ENCODE measurements at regions not wholly inside any gene's neighbourhood (a gene's known extent, or its start where the extent isn't known, plus 50 kb on each side); places are given as distances from the start of the nearest gene placed in this dataset.

DNA sequence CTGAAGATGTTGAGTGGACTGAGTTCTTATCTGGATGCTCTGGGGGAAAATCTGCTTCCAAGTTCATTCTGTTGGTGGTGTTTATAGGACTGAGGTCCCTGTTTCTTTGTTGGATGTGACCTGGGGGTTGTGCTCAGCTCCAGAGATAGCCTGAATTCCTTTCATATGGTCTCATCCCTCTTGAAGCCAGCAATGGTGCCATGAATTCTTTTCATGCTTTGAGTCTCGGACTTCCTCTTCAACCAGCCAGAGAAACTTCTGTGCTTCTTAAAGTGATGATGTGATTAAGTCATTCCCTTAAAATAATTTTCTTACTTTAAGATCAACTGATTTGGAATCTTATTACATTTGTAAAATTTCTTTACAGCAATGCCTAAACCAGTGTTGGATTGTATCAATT is 233.8 kb upstream of the UGT8 start:
- DNase-seq (ENCODE audit: low read depth in 2 of 2), result no peak

DNA sequence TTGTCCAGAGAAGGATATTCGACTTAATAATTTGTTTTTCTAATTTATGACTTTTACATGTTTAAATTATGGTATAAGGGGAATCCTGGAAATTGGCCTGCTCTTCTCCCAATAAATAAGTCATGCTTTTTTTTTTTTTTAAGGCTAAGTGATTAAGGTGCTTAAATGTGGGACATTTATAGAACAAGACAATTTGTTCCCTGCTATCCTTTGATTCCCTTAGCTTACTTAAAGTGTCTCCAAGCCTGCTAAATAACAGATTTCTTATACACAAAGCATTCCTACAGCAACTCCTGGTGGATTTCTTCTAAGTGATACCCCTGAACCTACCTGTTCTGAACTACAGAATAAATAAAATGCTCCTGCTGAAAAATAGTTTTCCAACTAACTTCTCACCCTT is 233.0 kb upstream of the UGT8 start:
- no peak for DNase-seq (ENCODE audit: low read depth in 2 of 2)

DNA sequence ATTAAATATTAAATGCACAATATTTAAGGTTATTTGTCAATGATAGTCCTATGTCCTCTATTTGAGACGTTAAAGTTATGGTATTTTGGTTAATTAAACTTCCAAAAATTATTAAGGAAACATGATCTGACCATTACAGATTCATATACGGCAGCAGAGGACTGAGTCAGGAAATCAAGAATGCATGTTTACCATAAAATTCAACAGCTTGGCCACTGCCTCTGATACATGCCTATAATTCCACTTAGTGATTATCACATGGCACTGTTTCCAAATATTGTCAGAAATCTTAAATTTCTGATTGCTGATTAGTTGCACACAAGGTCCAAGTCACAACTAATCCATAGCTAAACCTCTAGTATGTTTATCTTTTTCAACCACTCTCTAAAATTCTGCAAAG is 232.2 kb upstream of the UGT8 start:
- DNase-seq (ENCODE audit: low read depth in 2 of 2), result no peak

DNA sequence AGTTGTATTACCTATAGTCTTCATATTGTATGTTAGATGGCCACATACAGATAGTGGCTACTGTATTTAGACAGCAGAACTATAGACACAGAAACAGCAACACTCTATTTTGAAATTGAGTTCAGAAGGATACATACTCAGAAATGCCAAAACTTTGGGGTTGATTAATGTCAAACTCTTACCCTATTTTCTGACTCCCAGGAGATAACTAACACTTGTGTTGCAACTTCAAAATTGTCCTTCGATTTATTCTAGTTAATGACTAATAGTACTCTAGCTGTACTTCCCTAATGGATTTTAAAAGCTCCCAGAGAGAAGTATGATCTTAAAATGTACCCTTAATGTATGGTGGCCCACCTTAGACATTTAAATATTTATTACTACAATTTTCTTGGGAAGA is 229.9 kb upstream of the UGT8 start:
- no peak for DNase-seq (ENCODE audit: low read depth in 2 of 2)

DNA sequence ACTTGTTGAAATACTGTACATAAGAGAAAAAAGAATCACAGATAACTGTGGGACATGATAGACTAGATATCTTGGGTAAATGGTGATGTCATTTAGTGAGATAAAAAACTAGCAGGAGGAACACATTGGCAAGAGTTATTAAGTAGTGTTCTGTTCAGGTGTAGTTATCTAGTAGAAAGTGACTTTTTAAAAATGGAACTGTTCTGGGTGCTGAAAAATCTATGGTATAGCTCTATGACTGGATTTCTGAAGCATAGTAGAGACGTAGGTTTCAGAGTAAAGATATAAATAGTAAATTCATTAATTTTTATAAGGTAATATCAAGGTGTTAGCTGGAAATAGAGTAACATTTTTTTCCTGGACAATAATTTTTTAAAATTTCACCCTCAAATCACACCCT is 225.1 kb upstream of the UGT8 start:
- DNase-seq (ENCODE audit: low read depth in 2 of 2), result no peak

DNA sequence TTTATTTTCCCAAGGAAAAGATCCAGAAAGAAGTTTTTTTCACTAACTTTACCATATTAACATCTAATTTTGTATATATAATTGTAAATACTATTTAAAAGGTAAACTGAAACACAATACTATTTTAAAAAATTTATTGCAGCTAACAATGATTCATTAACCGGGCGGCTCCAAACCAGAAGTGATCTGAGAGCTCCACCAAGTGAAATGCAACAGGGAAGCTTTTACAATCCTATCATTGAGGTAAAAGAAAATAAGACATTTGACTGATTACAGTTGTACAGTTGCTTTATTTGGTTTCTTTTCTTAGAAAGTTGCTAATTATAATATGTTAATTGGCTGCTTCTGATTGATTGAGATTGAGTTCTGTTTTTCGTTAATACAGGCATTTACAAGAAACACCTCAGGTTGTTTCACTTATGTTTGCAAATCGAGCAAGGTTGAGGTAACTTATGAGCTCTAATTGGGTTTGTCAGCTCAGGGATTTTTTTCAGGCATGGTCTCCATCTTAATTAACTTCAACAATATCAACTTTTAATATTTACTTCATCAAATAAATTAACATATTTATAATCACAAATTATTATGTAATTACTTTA is 220.2 kb upstream of the UGT8 start:
- no peak for DNase-seq (ENCODE audit: low read depth in 2 of 2)

DNA sequence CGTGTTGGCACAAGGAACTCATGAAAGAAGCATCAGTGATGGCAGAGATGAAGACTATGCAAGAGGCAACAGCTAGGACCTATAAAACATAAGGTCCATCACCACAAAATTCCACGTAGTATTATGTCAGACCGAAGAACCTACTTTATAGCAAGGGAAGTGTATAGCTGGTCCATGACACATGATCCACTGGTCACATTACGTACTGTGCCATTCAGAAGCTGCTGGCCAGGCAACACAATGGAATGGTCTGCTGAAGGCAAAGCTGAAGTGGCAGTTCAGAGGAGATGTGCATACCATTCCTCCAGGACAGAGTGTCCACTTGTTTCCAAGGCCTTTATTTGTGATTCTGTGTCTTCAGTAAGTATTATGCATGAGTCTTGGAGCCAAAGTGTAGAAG is 215.5 kb upstream of the UGT8 start:
- no peak for DNase-seq (ENCODE audit: low read depth in 2 of 2)

DNA sequence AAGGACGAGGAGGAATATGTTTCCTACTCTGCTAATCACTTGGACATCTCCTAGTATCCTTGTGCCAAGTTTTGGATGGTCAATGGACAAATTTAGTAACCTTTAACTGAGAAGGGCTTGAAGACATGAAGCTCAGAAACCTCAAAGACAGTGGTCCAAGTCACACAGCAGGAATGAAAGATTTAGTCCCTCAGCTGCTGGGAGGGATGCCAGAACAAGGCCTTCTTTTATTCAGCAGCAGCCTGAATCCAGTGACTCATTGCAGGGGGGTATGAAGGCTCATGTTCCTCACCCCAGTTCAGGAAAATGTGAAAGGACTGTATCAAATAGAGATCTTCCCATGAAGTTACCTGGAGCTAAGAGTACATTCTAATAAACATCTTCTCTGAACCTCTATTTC is 214.9 kb upstream of the UGT8 start:
- no peak for DNase-seq (ENCODE audit: low read depth in 2 of 2)

DNA sequence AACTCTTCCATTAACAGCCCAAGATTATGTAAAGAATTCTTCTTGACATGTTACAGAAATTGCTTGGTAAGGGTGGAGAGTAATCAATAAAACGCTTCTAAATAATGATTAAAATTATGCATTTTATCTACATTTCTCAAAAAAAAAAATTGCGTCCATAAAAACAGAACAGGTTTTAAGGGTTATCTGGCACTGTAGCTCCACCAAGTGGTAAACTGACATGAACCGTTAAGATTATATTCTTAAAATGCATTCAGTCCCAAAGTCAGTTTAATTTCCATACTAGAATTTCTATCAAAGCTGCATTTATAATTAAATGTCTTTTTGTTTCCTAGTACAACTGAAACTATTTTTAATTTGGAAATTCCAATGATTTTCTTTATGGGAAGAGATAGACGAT is 214.0 kb upstream of the UGT8 start:
- no peak for DNase-seq (ENCODE audit: low read depth in 2 of 2)

DNA sequence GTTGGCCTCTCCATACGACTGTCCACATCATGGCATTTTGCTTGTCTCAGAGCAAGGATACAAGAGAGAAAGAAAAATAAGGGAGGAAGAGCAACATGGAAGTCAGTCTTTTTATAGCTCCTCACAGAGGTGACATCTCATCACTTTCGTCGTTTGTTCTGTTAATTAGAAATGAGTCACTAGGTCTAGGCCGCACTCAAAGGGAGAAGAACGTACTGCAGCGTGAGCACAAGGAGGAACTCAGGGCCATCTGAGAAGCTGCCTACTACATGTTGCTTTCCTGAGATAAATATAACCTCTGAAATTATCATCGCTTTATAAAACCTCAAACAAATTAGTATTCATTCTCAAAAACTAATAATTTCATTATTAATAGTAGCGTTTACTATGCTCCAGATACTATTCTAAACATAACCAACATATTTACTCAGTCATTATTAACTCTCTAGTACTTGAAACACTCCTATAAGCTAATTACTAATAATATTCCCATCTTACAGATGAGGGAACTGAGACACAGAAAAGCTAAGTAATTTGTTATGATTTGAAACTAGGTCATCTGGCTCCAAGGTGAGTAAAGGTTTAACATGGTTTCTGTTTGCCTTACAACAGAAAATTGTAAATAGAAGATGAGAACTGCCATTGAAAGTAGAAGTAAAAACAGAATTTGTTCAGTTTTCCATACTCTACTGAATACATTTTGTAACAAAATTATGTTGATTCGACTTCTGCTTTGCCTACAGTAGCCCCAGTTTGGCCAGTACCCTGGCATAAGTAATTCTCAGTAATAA is 213.2 kb upstream of the UGT8 start:
- no peak for DNase-seq (ENCODE audit: low read depth in 2 of 2)

DNA sequence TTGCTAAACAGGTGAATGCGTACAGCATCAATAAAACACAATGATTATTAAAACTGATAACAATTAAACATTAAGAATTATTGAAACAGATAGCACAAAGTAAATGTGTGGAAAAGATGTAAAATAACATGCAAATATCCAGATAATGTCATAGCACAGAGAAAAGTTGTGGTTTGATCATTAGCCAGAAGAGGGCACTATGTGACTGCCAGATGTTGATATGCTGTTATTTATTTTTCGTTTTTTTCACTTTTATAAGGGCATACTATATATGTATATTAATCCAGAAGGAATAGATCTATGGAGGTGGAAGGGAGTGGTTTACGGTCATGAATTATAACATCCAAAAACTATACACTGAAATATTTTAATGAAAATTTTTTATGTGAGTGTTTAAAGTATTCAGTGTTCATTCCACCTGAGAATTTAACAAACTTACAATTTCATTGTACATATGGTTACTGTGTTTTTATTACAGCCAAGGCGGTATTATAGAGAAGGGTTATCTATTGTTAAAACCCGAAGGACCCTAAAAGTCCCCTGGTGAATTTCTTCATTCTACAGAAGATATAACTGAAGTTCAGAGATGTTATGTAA is 211.9 kb upstream of the UGT8 start:
- no peak for DNase-seq (ENCODE audit: low read depth in 2 of 2)

DNA sequence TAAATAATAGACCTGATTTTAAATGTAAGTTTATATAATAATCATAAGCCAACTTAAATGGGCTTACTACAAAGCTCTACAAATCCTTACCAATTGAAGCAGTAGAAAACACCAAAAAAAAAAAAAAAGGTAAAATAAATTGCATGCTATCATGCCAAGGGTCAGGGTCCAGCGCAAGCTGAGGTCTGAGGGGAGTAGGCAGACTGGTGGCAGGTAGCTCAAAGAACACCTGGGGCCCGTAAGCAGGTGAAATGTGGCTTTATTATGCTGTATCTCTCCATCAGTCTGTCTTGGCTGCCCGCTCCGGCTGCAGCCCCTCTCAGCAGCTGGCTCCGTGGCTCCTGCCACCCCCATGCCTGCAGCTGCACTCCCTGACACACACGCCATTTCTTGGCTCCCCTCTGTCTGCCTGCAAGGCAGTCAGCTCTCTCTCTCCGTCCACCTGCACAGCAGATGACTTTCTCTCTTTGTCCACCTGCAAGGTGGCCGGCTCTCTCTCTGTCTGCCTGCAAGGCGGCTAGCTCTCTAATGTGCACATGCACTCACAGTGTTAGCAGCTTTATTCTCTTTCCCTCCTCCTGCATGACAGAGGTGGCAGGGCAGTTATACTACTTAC is 209.4 kb upstream of the UGT8 start:
- DNase-seq (ENCODE audit: low read depth in 2 of 2), result no peak

DNA sequence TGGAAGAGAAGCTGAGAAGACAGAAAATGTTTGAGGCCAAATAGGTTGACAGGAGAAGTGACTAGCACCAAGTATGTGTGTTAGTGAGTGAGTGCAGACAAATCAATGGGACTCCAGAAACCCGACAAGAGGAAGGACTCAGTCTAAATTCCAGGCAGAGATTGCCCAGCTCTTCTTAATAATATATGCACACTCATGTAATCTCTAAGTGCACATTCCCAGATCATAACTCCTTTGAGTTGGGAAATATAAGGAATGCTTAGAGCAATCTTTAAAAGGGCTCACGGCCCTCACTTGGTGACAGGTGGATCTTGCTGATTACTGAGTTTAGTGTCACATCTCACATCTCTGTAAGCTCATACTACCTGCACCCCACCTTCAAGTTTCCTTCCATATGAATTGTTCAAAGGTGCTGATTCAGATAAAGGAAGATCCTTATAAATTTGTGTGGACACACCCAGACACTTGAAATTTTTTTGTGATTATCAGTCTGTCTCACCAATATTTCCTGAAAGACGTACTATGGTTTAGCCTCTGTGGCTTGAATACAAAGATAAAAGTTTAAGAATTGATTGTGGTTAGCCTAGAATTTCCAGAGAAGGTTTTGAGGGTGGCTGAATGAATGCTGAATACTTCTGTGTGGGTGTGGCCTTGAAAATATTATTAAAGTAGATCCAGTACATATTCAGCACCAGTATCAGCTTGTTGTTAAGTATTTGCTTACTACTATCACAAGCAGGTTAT is 205.1 kb upstream of the UGT8 start:
- DNase-seq (ENCODE audit: low read depth in 2 of 2), result no peak

DNA sequence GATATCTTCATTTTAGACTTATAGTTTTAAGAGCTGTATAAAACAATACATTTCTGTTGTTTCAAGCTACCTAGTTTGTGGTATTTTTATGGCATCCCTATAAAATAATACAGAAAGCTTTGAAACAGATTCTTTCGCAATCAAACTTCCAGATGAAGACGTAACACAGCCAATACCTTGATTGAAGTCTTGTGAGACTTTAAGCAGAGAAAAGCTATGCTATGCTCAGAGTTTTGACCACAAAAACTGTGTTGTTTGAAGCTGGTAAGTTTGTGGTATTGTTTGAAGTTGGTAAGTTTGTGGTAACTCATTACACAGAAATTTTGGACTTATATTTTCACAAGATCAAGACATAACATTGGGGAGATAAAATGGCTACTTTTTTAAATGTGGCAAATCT is 201.8 kb upstream of the UGT8 start:
- DNase-seq (ENCODE audit: low read depth in 2 of 2), result no peak

DNA sequence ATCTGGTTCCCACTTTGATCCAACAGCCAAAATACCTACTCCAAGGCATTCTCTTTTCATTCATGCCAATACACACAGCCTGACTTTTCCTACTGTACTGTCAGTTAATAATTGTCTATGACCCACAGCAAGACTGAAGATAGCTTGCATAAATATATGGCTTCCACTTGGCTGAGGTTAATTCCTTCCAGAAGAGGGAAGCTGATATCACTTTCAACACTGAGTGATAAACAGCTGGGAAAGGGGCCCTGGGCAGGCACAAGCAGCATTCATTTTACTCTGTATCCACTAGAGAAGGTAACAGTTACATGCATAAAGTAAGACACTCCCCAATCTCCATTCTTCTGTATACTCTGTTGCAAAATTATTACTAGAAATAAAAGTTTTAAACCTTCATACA is 200.2 kb upstream of the UGT8 start:
- DNase-seq (ENCODE audit: low read depth in 2 of 2), result no peak

DNA sequence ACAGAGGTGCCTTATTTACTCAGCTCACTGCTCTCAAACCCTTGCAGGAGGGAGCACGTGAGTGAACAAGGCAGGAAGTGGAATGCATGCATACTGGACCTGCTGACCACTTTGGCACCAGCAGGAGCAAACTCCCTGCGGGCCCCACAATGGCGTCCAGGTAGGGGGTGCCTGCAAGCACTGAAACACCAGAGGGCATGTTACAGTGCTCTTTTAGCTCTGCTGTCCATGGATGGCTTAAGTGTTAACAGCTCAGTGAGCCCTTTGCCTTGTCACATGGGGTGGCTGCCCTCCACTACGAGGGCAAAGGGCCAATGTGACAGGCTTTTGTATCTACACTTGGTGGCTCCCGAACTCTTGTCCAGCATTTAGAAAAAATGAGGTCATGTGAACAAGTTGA is 199.5 kb upstream of the UGT8 start:
- DNase-seq (ENCODE audit: low read depth in 2 of 2), result no peak

DNA sequence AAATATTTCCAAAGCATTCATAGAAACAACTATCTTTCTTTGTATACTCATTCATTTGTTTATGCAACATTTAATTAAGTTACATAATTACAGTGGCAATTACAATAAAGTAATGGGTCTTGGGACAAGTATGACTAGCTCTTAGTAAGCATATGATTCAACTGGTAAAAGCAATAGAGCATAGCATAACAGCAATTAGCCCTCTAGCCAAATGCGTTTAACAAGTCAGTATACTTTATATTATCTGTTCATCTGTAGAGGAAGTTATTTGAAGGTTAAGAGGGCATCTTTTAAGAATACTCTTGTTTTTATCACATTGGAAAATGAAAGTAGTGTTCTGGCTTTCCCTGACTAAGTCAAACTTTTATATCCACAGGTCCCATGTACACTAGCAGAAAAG is 198.1 kb upstream of the UGT8 start:
- no peak for DNase-seq (ENCODE audit: low read depth in 2 of 2)

DNA sequence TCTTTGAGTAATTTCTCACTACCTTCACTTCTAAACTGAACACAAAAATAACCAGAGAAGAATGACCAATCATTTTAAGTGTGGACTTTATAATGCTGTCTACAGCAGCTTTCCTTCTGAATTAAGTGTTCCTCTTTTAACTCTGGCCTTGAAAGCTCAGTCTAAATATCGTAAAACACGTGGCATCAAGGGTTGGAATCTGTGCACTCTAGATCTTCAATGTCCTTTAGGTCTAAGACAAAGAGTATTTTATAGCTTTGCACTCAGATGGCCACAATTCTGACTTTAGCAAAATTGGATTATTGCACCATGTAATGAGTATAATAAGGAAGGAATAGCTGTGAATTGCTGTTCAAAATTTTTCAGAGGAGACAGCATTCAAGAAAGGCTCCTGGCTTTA is 197.1 kb upstream of the UGT8 start:
- DNase-seq (ENCODE audit: low read depth in 2 of 2), result no peak

DNA sequence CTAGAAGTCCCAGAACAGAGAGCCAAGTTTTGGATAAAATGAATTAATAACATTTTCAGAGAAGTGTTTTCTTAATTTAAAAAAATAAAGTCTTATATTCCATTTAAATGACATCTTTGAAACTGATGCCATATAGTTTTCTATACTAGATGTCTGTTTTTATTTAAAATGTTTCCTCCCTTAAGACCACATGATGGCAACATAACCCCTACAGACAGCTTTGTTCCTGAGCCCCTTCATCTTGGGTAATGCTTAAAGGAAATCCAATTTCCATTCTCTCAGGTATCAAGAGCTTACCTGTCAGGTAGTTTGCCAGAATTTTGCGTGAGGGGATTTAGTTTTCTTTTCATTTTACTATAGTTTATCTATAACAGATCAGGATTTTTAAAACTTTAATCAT is 181.4 kb upstream of the UGT8 start:
- no peak for DNase-seq (ENCODE audit: low read depth in 2 of 2)

DNA sequence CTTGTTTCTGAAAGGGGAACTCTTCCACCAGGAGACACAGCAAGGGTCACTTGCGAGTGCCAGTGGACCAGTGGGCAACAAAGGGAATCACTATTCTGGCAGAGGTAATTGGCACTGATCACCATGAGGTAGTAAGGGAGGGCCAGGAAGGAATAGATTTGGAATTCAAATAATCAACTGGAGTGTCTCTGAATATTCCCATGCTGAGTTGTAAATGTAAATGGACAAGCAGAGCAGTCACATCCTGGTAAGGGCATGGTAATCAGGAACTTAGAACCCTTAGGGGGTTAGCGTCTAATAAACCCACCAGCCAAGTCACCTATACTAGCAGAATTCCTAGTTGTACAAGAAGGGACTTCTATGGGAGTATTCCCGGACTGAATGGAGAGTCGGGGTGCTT is 178.5 kb upstream of the UGT8 start:
- no peak for DNase-seq (ENCODE audit: low read depth in 2 of 2)

DNA sequence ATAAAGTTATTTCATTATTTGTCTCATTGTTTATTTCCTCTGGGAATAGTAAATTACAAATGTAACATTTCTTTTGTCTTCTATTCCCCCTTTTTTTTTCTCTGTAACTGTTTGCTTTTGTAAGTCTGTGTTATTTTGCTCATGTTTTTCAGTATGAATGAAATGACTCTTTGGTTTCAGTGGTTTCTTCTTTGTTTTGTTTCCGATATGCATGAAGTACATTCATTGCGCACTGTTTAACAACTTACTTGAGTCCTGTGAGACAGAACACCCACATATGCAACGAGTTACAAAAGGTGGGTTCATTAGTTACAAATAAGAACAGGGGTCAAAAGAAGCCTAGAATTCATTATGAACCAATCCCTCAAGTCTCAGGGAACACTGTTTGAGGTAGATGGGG is 175.0 kb upstream of the UGT8 start:
- DNase-seq (ENCODE audit: low read depth in 2 of 2), result no peak

DNA sequence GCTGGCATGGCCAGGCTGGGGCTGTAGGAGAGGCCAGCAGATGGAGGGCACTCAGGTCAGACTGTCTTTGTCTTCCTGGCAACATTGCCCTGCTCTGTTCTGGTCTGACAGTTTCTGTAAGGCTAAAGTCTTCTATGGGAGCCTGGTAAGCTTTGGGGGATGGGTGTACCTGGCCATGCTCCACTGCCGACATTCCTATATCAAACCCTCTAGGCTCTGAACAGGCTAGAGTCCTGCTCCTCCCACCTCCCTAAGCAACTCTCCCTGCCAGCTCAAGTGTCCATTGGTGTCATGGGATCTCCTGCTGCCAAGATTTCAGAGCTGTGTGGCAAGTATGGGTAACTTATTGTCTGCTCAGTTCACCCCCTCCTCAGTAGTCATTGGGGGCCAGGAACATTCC is 163.5 kb upstream of the UGT8 start:
- DNase-seq (ENCODE audit: low read depth in 2 of 2), result no peak
